Right renal cortex interstitium (tissue), 3 donors: ENCODE measurements at regions not wholly inside any gene's neighbourhood (a gene's known extent, or its start where the extent isn't known, plus 50 kb on each side); places are given as distances from the start of the nearest gene placed in this dataset.

Experiments
- DNase-seq, 3 donors: peaks; one replicate each; pipeline ENCODE4 v3.0.0-alpha.2; 2013; ENCODE audit warnings: low read depth in 3 of 3, low spot score in 2 of 3

GRCh38 chr2:45337481-45337880 is 273.6 kb downstream of the SRBD1 start:
- no peak for DNase-seq

DNA sequence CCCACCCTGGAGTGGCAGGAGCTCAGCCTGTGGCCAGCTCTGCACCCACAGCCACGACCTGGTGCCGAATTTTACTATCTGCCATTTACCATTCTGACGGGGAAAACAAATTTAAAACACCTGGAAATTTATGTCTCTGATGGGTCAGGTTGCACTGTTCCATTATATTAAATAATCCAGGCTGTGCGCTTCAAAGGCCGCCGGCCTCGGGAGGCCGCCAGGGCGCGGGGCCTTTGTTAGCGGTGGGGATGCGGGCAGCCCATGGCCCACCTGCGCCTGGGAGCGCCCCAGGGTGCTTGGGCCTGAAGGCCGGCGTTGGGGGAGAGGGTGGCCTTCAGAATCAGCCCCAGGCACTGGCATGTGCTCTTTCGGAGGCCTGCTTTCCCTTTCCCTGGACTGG is 276.9 kb downstream of the SRBD1 start:
- no peak for DNase-seq

- no peak for DNase-seq
Observed at GRCh38 chr2:45332567-45332966, 278.5 kb downstream of the SRBD1 start.

GRCh38 chr2:45332094-45332493 is 279.0 kb downstream of the SRBD1 start:
- DNase-seq = no peak

DNA sequence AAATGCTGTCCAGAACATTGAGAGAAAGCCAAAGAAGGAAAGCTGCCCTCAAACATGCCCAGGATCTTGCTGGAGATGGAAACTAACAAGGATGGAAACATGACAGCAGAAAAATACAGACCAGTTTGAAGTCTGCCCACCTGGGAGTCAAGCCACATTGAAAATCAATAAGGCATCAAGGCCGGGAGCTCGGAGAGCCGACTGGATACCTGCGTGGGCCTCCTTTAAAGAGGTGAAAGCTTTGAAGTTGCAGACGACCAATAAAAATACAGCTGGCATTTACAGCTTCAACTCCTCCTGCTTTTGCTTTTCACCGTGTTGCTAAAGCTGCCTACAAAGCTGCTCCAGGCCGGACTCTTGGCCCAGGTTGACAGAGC is 279.7 kb downstream of the SRBD1 start:
- DNase-seq = no peak

GRCh38 chr2:45330637-45331409 is 280.2 kb downstream of the SRBD1 start:
- no peak for DNase-seq

DNA sequence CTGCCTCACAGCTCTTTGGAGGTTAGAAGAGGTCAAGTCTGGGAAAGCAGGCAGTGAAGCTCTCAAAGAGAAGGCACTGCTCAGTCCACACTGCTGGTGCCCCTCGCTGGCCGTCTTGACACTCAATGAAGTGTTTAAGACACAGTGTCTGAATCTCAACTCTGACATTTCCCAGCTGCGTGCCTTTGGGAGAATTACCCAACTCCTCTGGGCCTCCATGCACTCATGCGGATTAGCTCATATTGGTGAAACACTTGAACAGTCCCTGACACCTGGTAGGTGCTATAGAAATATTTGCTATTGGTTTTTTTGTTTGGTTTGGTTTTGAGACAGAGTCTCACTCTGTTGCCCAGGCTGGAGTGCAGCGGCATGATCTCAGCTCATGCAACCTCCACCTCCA is 281.0 kb downstream of the SRBD1 start:
- no peak for DNase-seq

DNA sequence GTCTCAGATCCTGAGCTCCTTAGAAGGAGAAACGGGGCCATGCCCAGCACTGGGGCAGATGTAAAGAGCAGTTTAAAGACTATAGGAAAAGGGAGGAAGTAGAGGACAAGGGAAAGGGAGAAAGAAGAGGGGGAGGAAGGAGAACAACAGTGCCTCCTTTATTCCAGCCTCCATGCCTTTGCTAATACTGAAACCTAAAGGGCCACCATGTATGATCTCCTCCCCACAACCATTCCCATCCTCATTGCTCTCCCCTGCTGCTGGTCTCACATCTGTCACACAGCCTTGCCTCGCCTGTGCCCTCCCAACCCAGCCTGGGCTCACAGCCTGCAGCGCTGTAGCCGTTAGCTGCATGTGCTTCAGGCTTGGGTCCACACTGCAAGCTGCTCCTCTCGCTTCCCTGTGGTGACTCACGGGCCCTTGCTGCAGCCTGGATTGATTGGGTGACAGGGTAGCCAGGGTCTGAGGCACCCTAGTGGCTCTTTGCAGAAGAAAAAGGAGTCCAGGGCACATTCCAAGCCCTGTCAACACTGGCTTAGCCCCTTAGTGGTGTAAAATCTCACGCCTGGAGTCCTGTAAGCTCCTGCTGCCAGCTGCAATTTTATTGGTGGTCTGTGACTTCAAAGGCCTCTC is 281.9 kb downstream of the SRBD1 start:
- no peak for DNase-seq

DNA sequence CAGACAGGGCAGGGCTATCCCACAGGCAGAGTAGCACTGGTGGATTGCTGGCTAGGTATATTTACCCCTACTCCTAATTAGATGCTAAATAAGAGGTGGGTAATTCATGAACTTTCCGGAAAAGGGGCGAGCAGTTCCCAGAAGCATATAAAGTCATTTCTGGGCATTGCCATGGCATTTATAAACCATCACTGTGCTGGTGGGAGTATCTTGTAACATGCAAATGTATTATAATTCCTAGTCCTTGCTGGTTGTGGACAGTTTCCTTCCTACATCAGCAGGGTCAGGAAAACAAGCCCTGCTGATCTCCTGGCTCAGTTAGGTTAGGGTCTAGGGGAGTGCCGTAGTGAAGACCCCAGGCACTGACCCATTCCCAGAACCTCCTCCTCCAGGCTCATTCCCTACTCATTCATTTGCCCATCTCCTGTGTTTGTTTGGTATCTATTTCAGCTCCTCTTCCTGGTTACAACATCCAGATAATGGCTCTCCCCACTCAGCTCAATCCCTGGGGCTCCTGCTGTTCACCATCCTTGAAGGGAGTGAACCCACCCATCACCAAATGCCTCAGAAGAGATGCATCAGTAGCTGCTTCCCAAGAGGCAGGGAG is 282.7 kb downstream of the SRBD1 start:
- no peak for DNase-seq

GRCh38 chr2:45323344-45323743 is 287.7 kb downstream of the SRBD1 start:
- DNase-seq = no peak

- DNase-seq = no peak
Observed at GRCh38 chr2:45320956-45321355, 290.1 kb downstream of the SRBD1 start.

DNA sequence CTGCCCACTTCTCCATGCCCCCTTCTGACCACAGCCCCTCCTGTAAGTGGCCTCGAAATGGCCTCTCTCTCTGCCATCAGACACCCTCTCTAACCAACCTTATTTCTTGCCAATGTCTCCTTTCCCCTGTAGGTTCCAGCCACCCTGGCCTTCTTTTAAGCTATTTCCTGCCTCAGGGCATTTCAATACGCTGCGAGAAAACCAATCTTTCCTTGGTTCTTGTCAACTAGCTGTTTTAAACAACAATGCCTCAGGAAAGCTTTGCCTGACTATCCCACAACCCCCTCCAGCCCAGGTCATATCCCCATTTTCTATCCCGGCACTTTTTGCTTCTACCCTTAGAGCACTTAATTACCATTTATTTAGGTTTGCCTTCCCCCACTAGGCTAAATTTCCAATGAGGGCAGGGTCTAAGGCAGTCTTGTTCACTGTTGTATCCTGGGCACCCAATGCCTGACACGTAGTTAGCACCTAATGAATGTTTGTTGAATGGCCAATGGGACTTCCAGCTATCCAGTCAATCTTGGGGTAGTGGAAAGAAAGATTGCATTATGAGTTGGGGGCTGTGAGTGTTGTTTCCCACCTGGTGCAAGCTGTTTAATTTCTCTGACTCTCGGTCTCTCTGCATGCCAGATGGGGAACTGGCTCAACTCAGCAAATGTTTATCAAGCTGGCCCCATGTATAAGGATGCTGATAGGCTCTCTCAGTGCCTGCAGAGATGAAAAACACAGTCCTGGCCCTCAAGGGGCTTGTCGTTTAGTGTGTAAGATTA is 291.2 kb downstream of the SRBD1 start:
- DNase-seq = no peak

- no peak for DNase-seq
Observed at GRCh38 chr2:45318686-45319085, 292.4 kb downstream of the SRBD1 start.

DNA sequence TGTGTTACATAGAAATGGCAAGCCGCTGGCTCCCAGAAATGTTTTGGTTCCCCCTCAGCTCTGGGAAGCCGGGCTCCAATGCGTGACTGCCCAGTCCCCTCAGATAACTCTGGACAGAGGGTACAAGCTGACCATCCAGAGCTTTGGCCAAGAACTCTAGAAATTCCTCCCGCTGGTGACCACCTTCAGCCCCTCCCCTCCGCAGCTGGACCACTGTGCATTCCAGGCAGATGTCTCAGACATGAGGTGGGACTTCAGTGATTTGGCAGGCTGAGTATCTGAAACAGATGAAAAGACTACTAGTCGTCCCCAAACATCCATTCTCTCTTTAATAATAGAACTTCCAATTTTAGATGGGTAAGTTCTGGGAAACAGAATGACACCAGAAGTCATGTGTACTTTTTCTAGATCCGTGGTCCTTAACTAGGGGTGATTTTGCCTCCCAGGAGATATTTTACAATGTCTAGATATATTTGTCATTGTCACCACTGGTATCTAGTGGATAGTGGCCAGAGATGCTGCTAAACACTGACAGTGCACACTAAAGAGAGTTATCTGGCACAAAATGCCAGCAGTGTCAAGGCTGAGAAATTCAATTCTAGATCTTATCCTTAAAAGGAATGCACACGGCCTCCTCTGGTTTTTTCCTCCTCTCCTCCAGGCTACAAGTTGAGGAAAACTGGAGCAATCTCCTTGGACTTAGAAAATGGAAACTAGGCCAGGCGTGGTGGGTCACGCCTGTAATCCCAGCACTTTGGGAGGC is 294.3 kb downstream of the SRBD1 start:
- no peak for DNase-seq

DNA sequence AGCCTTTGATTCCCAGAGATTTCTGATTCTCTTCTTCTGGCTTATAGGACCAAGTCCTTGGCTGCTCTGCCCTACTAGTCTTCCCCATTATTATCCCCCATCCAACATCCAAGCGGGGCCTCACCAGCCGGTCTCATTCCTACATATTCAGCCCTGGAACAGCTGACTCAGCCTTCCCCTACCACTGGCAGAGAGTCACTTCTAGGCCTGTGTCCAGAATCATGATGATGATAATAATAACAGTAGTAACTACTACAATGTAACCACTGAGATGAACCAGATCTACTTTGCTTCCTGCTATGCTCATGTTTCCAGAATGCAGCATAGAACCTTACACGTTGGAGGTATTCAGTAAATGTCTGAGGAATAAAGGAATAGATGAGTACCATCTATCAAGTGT is 295.2 kb downstream of the SRBD1 start:
- DNase-seq = no peak

GRCh38 chr2:45312275-45312674 is 298.8 kb downstream of the SRBD1 start:
- no peak for DNase-seq

DNA sequence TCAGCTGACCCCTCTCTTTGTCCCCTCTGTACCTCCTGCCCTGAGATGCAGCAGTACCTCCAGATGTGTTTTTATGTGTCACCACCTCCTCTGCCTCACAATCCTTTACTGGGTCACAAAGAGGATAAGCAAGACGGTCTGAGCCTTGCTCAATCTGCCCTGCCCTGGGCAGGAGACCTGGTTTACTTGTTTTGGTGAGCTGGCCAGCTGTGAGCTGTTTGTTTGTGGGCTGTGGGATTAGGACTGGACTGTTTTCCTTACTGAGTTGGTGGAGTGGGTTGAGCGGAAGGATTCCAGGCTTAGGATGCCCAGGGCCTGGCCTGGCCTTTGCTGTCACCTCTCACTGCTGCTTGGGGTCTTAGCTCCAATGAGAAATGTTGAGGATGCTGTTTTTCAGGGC is 299.5 kb downstream of the SRBD1 start:
- no peak for DNase-seq

GRCh38 chr2:45307147-45307546 is 297.9 kb upstream of the SIX2 start:
- no peak for DNase-seq

DNA sequence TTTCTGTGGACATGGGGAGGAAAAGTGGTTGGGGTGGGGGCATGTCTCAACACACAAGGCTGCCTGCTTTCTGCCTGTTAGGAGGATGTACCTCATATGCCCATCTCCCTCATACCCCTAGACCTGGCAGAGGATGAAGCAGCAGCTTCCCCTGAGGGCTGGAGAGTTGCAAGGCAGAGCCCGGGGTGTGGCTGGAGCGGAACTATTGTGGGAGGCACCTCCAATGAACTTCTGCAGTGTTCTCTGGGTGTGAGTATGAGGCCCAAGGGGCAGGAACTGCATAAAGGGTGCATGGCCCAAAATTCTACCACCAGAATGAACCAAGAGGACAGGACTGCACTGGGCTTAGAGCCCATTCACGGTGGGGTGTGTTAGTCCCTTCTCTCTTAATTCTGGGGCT is 296.3 kb upstream of the SIX2 start:
- no peak for DNase-seq

GRCh38 chr2:45303417-45304202 is 294.4 kb upstream of the SIX2 start:
- DNase-seq = no peak
